HepG2 (cell line): ENCODE measurements at regions not wholly inside any gene's neighbourhood (a gene's known extent, or its start where the extent isn't known, plus 50 kb on each side); places are given as distances from the start of the nearest gene placed in this dataset.
A peak's percentile ranks its signal among the peaks of the same experiment; 100 is the strongest.

ENCODE experiments used
- ARID5B ChIP-seq: IDR thresholded peaks from 2 replicates; pipeline ENCODE4 v1.4.0; 2020; ENCODE audit warnings: mild to moderate bottlenecking, missing genetic modification reagents
- DPF2 ChIP-seq: sonication (generic); formaldehyde crosslinking; IDR thresholded peaks from 2 replicates; pipeline ENCODE4 v1.4.0; 2020; ENCODE audit warnings: mild to moderate bottlenecking, low read depth, missing genetic modification reagents, borderline replicate concordance
- FOXK1 ChIP-seq: sonication (generic); formaldehyde crosslinking; IDR thresholded peaks from 2 replicates; pipeline ENCODE4 v1.4.0; 2020; ENCODE audit warnings: low read depth, missing genetic modification reagents, borderline replicate concordance
- NR2C2 ChIP-seq: sonication (generic); formaldehyde crosslinking; IDR thresholded peaks from 2 replicates; pipeline ENCODE4 v1.4.0; 2020; ENCODE audit warnings: missing genetic modification reagents, mild to moderate bottlenecking, moderate library complexity, borderline replicate concordance
- SALL1 ChIP-seq: sonication (generic); formaldehyde crosslinking; IDR thresholded peaks from 2 replicates; pipeline ENCODE4 v1.8.0; 2022; ENCODE audit warnings: mild to moderate bottlenecking, missing genetic modification reagents
- SOX5 ChIP-seq: IDR thresholded peaks from 2 replicates; pipeline ENCODE4 v1.6.1; 2016; ENCODE audit warnings: borderline replicate concordance
- TBX3 ChIP-seq: fragments of 450-650 bp; IDR thresholded peaks from 2 replicates; pipeline ENCODE4 v1.6.1; 2017; ENCODE audit warnings: antibody characterized with exemption, mild to moderate bottlenecking, inconsistent platforms, borderline replicate concordance
- TCF7 ChIP-seq: sonication (generic); IDR thresholded peaks from 2 replicates; pipeline ENCODE4 v1.6.1; 2016; ENCODE audit warnings: antibody characterized with exemption, low read depth
- TEAD3 ChIP-seq: optimal IDR thresholded peaks from 2 replicates; pipeline ENCODE3; 2016; ENCODE audit warnings: borderline replicate concordance
- ZMYM4 ChIP-seq: sonication (generic); formaldehyde crosslinking; IDR thresholded peaks from 2 replicates; pipeline ENCODE4 v1.8.1; 2023; ENCODE audit warnings: mild to moderate bottlenecking, missing genetic modification reagents
- ZNF264 ChIP-seq: sonication (generic); formaldehyde crosslinking; IDR thresholded peaks from 2 replicates; pipeline ENCODE4 v1.4.0; 2020; ENCODE audit warnings: missing genetic modification reagents
- ZNF317 ChIP-seq: sonication (generic); formaldehyde crosslinking; IDR thresholded peaks from 2 replicates; pipeline ENCODE4 v1.5.0; 2020; ENCODE audit warnings: mild to moderate bottlenecking, missing genetic modification reagents
- ZNF362 ChIP-seq: sonication (generic); formaldehyde crosslinking; IDR thresholded peaks from 2 replicates; pipeline ENCODE4 v1.4.0; 2020; ENCODE audit warnings: missing genetic modification reagents, mild to moderate bottlenecking, borderline replicate concordance
- ZNF564 ChIP-seq: sonication (generic); formaldehyde crosslinking; IDR thresholded peaks from 2 replicates; pipeline ENCODE4 v1.8.1; 2023; ENCODE audit warnings: mild to moderate bottlenecking, missing genetic modification reagents
- ZSCAN9 ChIP-seq: IDR thresholded peaks from 2 replicates; pipeline ENCODE4 v1.6.1; 2016; ENCODE audit warnings: borderline replicate concordance
- TF ChIP-seq, protein P1 (sequence below): sonication (generic); formaldehyde crosslinking; IDR thresholded peaks from 2 replicates; pipeline ENCODE4 v1.8.1; 2023; ENCODE audit warnings: mild to moderate bottlenecking, missing genetic modification reagents
- TF ChIP-seq, protein P2 (sequence below), 2 experiments: sonication (generic) in 1 of 2; formaldehyde crosslinking in 1 of 2; IDR thresholded peaks; 2 replicates each; pipeline versions ENCODE4 v1.4.0 to v1.6.1; 2016 to 2020; ENCODE audit warnings: borderline replicate concordance in 1 of 2, low read depth in 1 of 2, mild to moderate bottlenecking in 1 of 2, missing genetic modification reagents in 1 of 2

DNA sequence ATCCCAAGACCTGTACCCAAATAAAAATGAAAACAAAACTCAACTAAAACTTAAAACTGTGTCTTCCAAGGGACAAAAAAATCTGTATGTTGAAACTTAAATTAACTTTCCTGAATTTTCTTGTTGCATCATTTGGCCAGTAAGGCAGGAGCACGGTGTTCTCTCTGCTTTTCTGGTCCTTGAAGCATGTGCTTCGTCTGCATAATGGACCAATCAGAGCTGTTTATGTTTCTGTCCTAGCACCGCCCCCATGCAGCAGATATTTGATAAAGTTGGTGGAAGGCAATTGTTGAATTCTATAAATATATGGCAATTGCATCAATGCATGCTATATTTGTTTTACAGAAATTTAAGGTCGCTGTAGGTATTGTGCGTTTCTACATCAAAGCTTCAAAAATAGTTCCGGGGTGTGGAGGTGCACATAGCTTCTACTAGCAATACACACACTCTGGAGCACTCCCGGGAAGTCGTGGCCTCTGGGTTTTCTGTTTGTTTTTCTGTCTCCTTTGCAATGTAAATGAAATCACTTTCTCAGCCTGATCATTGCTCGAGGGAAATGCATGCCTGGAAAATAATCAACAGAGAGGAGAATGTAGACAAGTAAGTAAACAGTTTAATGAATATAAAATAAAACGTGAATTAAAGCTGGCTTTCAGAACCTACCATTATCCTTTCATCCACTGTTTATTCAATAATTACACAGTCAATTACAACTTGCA lies 206.3 kb downstream of the BCAS1 start (continued):
- TF ChIP-seq TBX3, result peak; percentile 17; the same call in 1 of the 2 replicates
- TF ChIP-seq ZNF362 (CRISPR knock-in tag), result peak; percentile 69; the same call in 1 of the 2 replicates
- peak; percentile 53; the same call in 1 of the 2 replicates for TF ChIP-seq NR2C2 (CRISPR knock-in tag)
- TF ChIP-seq DPF2 (CRISPR knock-in tag), result peak; percentile 65
- TF ChIP-seq ZNF264 (CRISPR knock-in tag), result 0 out of 2 replicates have a peak, but pooled peaks have one; percentile 58
- TF ChIP-seq FOXK1 (CRISPR knock-in tag), result peak; percentile 27; the same call in 1 of the 2 replicates
- TF ChIP-seq ZNF317 (CRISPR knock-in tag), result 0 out of 2 replicates have a peak, but pooled peaks have one; percentile 26
- peak; percentile 76; the same call in 1 of the 2 replicates for TF ChIP-seq SALL1 (CRISPR knock-in tag)
- TF ChIP-seq ZMYM4, result peak; percentile 40
- TF ChIP-seq, protein P1, sequence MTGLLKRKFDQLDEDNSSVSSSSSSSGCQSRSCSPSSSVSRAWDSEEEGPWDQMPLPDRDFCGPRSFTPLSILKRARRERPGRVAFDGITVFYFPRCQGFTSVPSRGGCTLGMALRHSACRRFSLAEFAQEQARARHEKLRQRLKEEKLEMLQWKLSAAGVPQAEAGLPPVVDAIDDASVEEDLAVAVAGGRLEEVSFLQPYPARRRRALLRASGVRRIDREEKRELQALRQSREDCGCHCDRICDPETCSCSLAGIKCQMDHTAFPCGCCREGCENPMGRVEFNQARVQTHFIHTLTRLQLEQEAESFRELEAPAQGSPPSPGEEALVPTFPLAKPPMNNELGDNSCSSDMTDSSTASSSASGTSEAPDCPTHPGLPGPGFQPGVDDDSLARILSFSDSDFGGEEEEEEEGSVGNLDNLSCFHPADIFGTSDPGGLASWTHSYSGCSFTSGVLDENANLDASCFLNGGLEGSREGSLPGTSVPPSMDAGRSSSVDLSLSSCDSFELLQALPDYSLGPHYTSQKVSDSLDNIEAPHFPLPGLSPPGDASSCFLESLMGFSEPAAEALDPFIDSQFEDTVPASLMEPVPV (CRISPR knock-in tag), result peak; percentile 53; the same call in 1 of the 2 replicates
- TF ChIP-seq, protein P2, sequence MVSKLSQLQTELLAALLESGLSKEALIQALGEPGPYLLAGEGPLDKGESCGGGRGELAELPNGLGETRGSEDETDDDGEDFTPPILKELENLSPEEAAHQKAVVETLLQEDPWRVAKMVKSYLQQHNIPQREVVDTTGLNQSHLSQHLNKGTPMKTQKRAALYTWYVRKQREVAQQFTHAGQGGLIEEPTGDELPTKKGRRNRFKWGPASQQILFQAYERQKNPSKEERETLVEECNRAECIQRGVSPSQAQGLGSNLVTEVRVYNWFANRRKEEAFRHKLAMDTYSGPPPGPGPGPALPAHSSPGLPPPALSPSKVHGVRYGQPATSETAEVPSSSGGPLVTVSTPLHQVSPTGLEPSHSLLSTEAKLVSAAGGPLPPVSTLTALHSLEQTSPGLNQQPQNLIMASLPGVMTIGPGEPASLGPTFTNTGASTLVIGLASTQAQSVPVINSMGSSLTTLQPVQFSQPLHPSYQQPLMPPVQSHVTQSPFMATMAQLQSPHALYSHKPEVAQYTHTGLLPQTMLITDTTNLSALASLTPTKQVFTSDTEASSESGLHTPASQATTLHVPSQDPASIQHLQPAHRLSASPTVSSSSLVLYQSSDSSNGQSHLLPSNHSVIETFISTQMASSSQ (IDR thresholded peaks at IDR 0.05; ENCODE audit: low read depth), result peak; percentile 39; the same call in 1 of the 2 replicates
- TF ChIP-seq, protein P2 (CRISPR knock-in tag; IDR thresholded peaks at IDR 0.05; ENCODE audit: borderline replicate concordance), result peak; percentile 32; the same call in 1 of the 2 replicates
- peak; percentile 87 for TF ChIP-seq TCF7
- TF ChIP-seq SOX5 (CRISPR knock-in tag), result peak; percentile 84
- peak; percentile 54 for TF ChIP-seq TEAD3 (CRISPR knock-in tag)
- peak; percentile 96 for TF ChIP-seq ARID5B (CRISPR knock-in tag)
- TF ChIP-seq ZNF564 (CRISPR knock-in tag), result 0 out of 2 replicates have a peak, but pooled peaks have one; percentile 21
- TF ChIP-seq ZSCAN9 (CRISPR knock-in tag), result 0 out of 2 replicates have a peak, but pooled peaks have one; percentile 39
